Activated CD8-positive, alpha-beta T cell treated with anti-CD3 and anti-CD28 coated beads, Interleukin-2, amount 10 ng/mL, durations not matched to agents 7 days and 5 days (primary cell): ENCODE measurements at regions not wholly inside any gene's neighbourhood (a gene's known extent, or its start where the extent isn't known, plus 50 kb on each side); places are given as distances from the start of the nearest gene placed in this dataset.
"Not testable (repeated sequence)": the region's sequence is repeated elsewhere in the genome, so short reads cannot be mapped to it uniquely, and the experiment has no call there.

Experiments used
- ATAC-seq: fragments of 150-1000 bp; cut with Tn5 transposase; one replicate; pipeline ENCODE4 v1.10.0; 2021; ENCODE audit warnings: moderate library complexity
- CTCF ChIA-PET: fragments of 350-600 bp; sonication (Branson Sonifier 250); formaldehyde crosslinking; loops from one replicate; lab custom pipeline; 2021; ENCODE audit warnings: antibody characterized with exemption; lab: Charles Lee
- POLR2A ChIA-PET: fragments of 350-600 bp; sonication (Branson Sonifier 250); formaldehyde crosslinking; loops from one replicate; lab custom pipeline; 2021; ENCODE audit warnings: antibody characterized with exemption; lab: Charles Lee
- DNase-seq: peaks from one replicate; pipeline ENCODE4 v3.0.0-alpha.2; 2020
- H3K27ac Mint-ChIP-seq: one replicate; pipeline ENCODE4 v1.8.0; 2021; ENCODE audit warnings: mild to moderate bottlenecking, mixed read lengths
- H3K27me3 Mint-ChIP-seq: one replicate; pipeline ENCODE4 v1.8.0; 2021; ENCODE audit warnings: low read depth, mixed read lengths
- H3K36me3 Mint-ChIP-seq: one replicate; pipeline ENCODE4 v1.8.0; 2021; ENCODE audit warnings: low read depth, mixed read lengths
- H3K4me1 Mint-ChIP-seq: one replicate; pipeline ENCODE4 v1.8.0; 2021; ENCODE audit warnings: low read depth, mixed read lengths
- H3K4me3 Mint-ChIP-seq: one replicate; pipeline ENCODE4 v1.8.0; 2021; ENCODE audit warnings: mild to moderate bottlenecking, mixed read lengths
- H3K9me3 Mint-ChIP-seq: one replicate; pipeline ENCODE4 v1.8.0; 2022; ENCODE audit warnings: mixed read lengths; ENCODE audit not compliant: insufficient read depth

DNA sequence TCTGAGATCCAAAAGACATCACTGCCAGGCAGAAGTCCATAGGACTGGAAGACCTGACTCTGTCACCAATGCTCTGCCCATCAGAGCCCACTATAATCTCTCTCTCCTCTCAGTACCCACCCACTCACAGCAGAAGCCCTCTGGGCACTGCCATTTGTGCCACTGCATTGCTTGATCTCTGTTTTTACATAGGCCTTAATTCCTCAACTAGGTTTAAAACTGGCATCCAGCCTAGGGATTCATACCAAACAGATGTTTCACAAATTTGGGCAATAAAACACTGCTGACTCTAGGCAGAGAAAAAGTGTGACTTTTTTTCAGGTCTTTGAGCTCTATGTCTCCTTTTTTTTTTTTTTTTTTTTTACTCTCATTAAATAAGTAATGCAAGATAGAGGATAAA lies 91.1 kb upstream of the RANBP3L start:
- ChIA-PET POLR2A (no interaction called here), CTCF (no interaction called here)
- ATAC-seq (no peak), DNase-seq (no peak)
- H3K9me3 Mint-ChIP-seq, result no peaks in the 10 kb centered on the region
- no peaks in the 10 kb centered on the region for H3K4me1 Mint-ChIP-seq
- H3K4me3 Mint-ChIP-seq, result no peak overlapping the region
- no peaks in the 10 kb centered on the region for H3K36me3 Mint-ChIP-seq
- H3K27ac Mint-ChIP-seq, result no peak overlapping the region
- H3K27me3 Mint-ChIP-seq, result peaks cover 5% of the 10 kb centered on the region

- H3K36me3 Mint-ChIP-seq, result no peaks in the 10 kb centered on the region
- no peaks in the 10 kb centered on the region for H3K9me3 Mint-ChIP-seq
- ATAC-seq (no peak), DNase-seq (no peak)
- H3K27ac Mint-ChIP-seq, result no peak overlapping the region
- peaks cover 8% of the 10 kb centered on the region for H3K27me3 Mint-ChIP-seq
- CTCF ChIA-PET, result no interaction called here
- POLR2A ChIA-PET, result no interaction called here
- no peak overlapping the region for H3K4me3 Mint-ChIP-seq
- H3K4me1 Mint-ChIP-seq, result no peaks in the 10 kb centered on the region
These were observed 92.1 kb upstream of the RANBP3L start for GRCh38 chr5:36393656-36394428.

DNA sequence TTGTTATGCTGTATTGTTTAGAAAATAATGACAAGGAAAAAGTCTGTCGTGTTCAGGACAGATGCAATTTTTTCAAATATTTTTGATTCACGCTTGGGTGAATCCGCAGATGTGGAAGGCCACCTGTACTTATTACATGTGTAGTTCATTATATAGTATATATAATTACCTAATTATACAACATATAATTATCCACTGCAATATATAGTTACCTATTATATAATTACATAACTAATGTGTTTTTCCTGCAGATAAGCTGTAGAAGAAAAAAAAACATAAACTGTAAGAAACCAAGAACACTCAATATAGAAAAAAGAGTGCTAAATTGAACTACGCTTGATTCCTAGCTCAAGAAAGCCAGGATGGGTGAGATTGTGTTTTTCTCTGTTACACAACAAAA lies 93.6 kb upstream of the RANBP3L start:
- peaks cover 8% of the 10 kb centered on the region for H3K27me3 Mint-ChIP-seq
- H3K4me3 Mint-ChIP-seq, result no peak overlapping the region
- no peak overlapping the region for H3K27ac Mint-ChIP-seq
- ChIA-PET POLR2A (no interaction called here), CTCF (no interaction called here)
- H3K36me3 Mint-ChIP-seq, result no peaks in the 10 kb centered on the region
- no peaks in the 10 kb centered on the region for H3K4me1 Mint-ChIP-seq
- no peak for ATAC-seq
- H3K9me3 Mint-ChIP-seq, result no peaks in the 10 kb centered on the region
- DNase-seq, result no peak

DNA sequence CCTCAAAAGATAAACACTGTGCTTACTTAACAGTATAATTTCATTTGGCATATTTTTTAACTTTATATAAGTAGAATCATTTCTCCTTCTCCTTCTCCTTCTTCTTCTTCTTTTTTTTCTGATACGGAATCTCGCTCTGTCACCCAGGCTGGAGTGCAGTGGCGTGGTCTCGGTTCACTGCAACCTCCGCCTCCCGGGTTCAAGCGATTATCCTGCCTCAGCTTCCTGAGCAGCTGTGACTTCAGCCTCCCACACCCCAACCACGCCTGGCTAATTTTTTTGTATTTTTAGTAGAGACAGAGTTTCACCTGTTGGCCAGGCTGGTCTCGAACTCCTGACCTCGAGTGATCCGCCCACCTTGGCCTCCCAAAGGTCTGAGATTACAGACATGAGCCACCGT lies 94.2 kb upstream of the RANBP3L start:
- CTCF ChIA-PET, H3K9me3 Mint-ChIP-seq, ATAC-seq, POLR2A ChIA-PET, DNase-seq, H3K4me3 Mint-ChIP-seq, H3K27ac Mint-ChIP-seq, H3K4me1 Mint-ChIP-seq, H3K36me3 Mint-ChIP-seq, H3K27me3 Mint-ChIP-seq: not testable (repeated sequence)

DNA sequence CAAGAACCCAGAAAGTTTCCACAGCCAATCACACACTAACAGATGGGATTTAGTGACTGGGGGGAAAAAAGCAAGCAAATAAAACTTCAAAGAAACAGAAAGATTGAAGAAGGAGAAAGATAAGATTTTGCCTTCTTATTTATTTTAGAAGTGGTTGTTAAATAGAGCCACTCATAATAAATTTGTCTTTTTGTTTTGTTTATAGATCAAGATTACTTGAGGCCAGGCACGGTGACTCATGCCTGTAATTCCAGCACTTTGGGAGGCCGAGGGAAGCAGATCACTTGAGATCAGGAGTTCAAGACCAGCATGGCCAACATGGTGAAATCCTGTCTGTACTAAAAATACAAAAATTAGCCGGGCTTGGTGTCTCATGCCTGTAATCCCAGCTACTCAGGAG lies 94.9 kb upstream of the RANBP3L start:
- no peak overlapping the region for H3K27ac Mint-ChIP-seq
- CTCF ChIA-PET, result no interaction called here
- POLR2A ChIA-PET, result no interaction called here

DNA sequence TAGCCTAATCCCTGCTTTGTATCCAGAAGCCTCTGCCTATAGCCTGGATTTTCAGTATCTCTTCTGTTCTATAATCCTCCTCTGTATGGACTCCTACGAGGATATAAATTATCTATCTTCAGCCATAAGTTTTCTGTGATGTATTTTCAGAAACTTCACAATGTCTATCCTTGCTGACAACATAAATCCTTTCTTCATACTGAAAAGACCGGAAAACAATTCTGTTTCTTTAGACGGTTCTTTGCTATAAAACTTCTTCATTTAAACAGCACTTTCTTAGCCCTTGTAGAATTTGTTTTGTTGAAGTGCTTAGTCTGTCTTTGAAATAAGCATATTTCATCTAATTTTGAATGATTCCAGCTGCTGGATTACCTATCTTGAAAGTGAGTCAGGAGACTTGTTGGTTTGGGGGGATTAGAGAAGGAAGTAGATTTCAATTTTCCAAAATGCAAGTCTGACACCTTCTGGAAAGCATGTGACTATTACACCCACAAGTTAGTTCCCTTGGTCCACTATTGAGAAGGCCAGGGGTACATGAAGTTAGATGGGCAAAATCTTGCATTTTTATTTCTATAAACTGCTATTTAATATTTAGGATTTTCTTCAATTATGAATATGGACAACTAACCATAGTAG lies 96.3 kb upstream of the RANBP3L start:
- H3K4me1 Mint-ChIP-seq, result no peaks in the 10 kb centered on the region
- POLR2A ChIA-PET, result no interaction called here
- H3K27me3 Mint-ChIP-seq, result peaks cover 5% of the 10 kb centered on the region
- H3K9me3 Mint-ChIP-seq, result no peaks in the 10 kb centered on the region
- CTCF ChIA-PET, result no interaction called here
- ATAC-seq, result no peak
- H3K36me3 Mint-ChIP-seq, result no peaks in the 10 kb centered on the region
- DNase-seq, result no peak
- H3K4me3 Mint-ChIP-seq, result no peak overlapping the region
- H3K27ac Mint-ChIP-seq, result no peak overlapping the region

More for the DNA sequence above, 94.9 kb upstream of the RANBP3L start:
- DNase-seq (no peak), ATAC-seq (no peak)
- H3K9me3 Mint-ChIP-seq, result no peaks in the 10 kb centered on the region
- H3K27me3 Mint-ChIP-seq, result peaks cover 2% of the 10 kb centered on the region
- H3K4me3 Mint-ChIP-seq, result no peak overlapping the region
- H3K4me1 Mint-ChIP-seq, result no peaks in the 10 kb centered on the region
- H3K36me3 Mint-ChIP-seq, result no peaks in the 10 kb centered on the region

- CTCF ChIA-PET, result no interaction called here
- no peaks in the 10 kb centered on the region for H3K4me1 Mint-ChIP-seq
- no peak overlapping the region for H3K4me3 Mint-ChIP-seq
- ATAC-seq (no peak), DNase-seq (no peak)
- peaks cover 5% of the 10 kb centered on the region for H3K27me3 Mint-ChIP-seq
- H3K36me3 Mint-ChIP-seq, result no peaks in the 10 kb centered on the region
- POLR2A ChIA-PET, result interaction anchor here (0.7 kb wide), 1 partner anchor 57 kb away, joined by 3 read pairs; no protein-coding TSS in a partner anchor
- no peaks in the 10 kb centered on the region for H3K9me3 Mint-ChIP-seq
- H3K27ac Mint-ChIP-seq, result no peak overlapping the region
These were observed 100.8 kb upstream of the RANBP3L start for GRCh38 chr5:36402512-36402906.

- H3K27ac Mint-ChIP-seq, result no peak overlapping the region
- H3K4me3 Mint-ChIP-seq, result no peak overlapping the region
- POLR2A ChIA-PET, result no interaction called here
- no peak for ATAC-seq
- H3K9me3 Mint-ChIP-seq, result no peaks in the 10 kb centered on the region
- CTCF ChIA-PET, result no interaction called here
- no peak for DNase-seq
- no peaks in the 10 kb centered on the region for H3K36me3 Mint-ChIP-seq
- H3K4me1 Mint-ChIP-seq, result no peaks in the 10 kb centered on the region
- H3K27me3 Mint-ChIP-seq, result peaks cover 5% of the 10 kb centered on the region
These were observed 102.1 kb upstream of the RANBP3L start for GRCh38 chr5:36403632-36404311.

- no peaks in the 10 kb centered on the region for H3K9me3 Mint-ChIP-seq
- CTCF ChIA-PET, result no interaction called here
- no peaks in the 10 kb centered on the region for H3K36me3 Mint-ChIP-seq
- ATAC-seq, result no peak
- no peak for DNase-seq
- no peaks in the 10 kb centered on the region for H3K4me1 Mint-ChIP-seq
- no peak overlapping the region for H3K27ac Mint-ChIP-seq
- peaks cover 10% of the 10 kb centered on the region for H3K27me3 Mint-ChIP-seq
- no peak overlapping the region for H3K4me3 Mint-ChIP-seq
- POLR2A ChIA-PET, result no interaction called here
These were observed 104.3 kb upstream of the RANBP3L start for GRCh38 chr5:36406023-36406422.

- peaks cover 10% of the 10 kb centered on the region for H3K27me3 Mint-ChIP-seq
- ATAC-seq (no peak), DNase-seq (no peak)
- POLR2A ChIA-PET, result no interaction called here
- no peak overlapping the region for H3K4me3 Mint-ChIP-seq
- no peaks in the 10 kb centered on the region for H3K4me1 Mint-ChIP-seq
- no peaks in the 10 kb centered on the region for H3K36me3 Mint-ChIP-seq
- H3K27ac Mint-ChIP-seq, result no peak overlapping the region
- CTCF ChIA-PET, result no interaction called here
- no peaks in the 10 kb centered on the region for H3K9me3 Mint-ChIP-seq
These were observed 105.7 kb upstream of the RANBP3L start for GRCh38 chr5:36407396-36407795.

DNA sequence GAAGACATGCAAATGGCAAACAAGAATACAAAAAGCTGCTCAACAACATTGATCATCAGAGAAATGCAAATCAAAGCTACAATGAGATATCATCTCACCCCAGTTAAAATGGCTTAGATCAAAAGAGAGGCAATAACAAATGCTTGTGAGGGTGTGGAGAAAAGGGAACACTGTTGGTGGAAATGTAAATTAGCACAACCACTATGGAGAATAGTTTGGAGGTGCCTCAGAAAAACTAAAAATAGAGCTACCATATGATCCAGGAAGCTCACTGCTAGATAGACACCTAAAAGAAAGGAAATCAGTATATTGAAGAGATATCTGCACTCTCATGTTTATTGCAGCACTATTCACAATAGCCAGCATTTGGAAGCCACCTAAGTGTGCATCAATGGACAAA lies 108.0 kb upstream of the RANBP3L start:
- H3K27ac Mint-ChIP-seq, H3K4me3 Mint-ChIP-seq, DNase-seq, H3K9me3 Mint-ChIP-seq, ATAC-seq, POLR2A ChIA-PET, H3K4me1 Mint-ChIP-seq, H3K36me3 Mint-ChIP-seq: not testable (repeated sequence)
- H3K27me3 Mint-ChIP-seq, result peaks cover 13% of the 10 kb centered on the region
- CTCF ChIA-PET, result interaction anchor here (1.0 kb wide), 1 partner anchor 283 kb away, joined by 3 read pairs; no protein-coding TSS in a partner anchor

DNA sequence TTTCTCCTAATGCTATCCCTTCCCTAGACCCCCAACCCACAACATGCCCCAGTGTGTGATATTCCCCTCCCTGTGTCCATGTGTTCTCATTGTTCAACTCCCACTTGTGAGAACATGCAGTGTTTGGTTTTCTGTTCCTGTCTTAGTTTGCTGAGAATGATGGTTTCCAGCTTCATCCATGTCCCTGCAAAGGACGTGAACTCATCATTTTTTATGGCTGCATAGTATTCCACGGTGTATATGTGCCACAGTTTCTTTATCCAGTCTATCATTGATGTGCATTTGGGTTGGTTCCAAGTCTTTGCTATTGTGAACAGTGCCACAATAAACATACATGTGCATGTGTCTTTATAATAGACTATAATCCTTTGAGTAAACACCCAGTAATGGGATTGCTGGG lies 109.0 kb upstream of the RANBP3L start:
- H3K4me3 Mint-ChIP-seq, CTCF ChIA-PET, ATAC-seq, DNase-seq, H3K4me1 Mint-ChIP-seq, H3K9me3 Mint-ChIP-seq, POLR2A ChIA-PET, H3K27ac Mint-ChIP-seq, H3K36me3 Mint-ChIP-seq: not testable (repeated sequence)
- H3K27me3 Mint-ChIP-seq, result peaks cover 13% of the 10 kb centered on the region
